Large intestine (tissue), 3 donors: ENCODE measurements at regions not wholly inside any gene's neighbourhood (a gene's known extent, or its start where the extent isn't known, plus 50 kb on each side); places are given as distances from the start of the nearest gene placed in this dataset.
A peak's percentile ranks its signal among the peaks of the same experiment; 100 is the strongest.

ENCODE experiments used
- DNase-seq, 2 donors: peaks; one replicate each; pipeline versions ENCODE4 v3.0.0 to v3.0.0-alpha.2; 2013
- H3K27ac ChIP-seq: one replicate; pipeline ENCODE4 v1.5.1; 2013; ENCODE audit warnings: low read length
- H3K27me3 ChIP-seq: 2 replicates; pipeline ENCODE4 v1.6.1; 2013; ENCODE audit warnings: low read length; ENCODE audit not compliant: control insufficient read depth, insufficient read depth
- H3K36me3 ChIP-seq: 2 replicates; pipeline ENCODE4 v1.6.1; 2013; ENCODE audit warnings: low read length; ENCODE audit not compliant: control insufficient read depth, insufficient read depth
- H3K4me1 ChIP-seq: one replicate; pipeline ENCODE4 v1.6.1; 2013; ENCODE audit warnings: low read length; ENCODE audit not compliant: control insufficient read depth, insufficient read depth
- H3K4me3 ChIP-seq: one replicate; pipeline ENCODE4 v1.5.1; 2013; ENCODE audit warnings: low read length
- H3K9me3 ChIP-seq: one replicate; pipeline ENCODE4 v1.6.1; 2013; ENCODE audit warnings: mild to moderate bottlenecking, low read depth, low read length, moderate library complexity; ENCODE audit not compliant: control insufficient read depth
- WGBS: methylation state at CpG from one replicate; pipeline ENCODE4 v1.1.5; 2013; ENCODE audit warnings: low lambda C conversion rate; ENCODE audit not compliant: insufficient coverage; 5-methylcytosine and 5-hydroxymethylcytosine counted together

DNA sequence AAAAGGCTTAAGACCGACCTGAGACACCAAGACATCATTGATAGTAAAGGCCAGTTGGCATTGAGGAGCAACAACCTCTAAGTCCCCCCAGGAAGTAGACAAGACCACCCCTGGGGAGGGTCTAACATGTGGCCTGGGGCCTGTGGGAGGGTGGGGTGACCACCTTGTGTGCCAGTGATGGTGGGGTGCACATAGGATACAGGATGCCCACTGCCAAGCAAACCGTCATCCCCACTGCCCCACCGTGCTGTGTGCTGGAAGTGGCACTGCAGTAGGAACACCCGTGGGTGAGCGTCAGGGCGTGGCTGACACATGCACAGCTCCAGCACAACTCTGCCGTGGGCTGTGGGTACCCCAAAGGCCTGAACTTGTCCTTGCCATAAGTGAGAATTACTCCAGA lies 84.3 kb upstream of the LGALSL start:
- no CpG with 5 or more reads among the region's 7 CpGs for WGBS
- Histone ChIP-seq H3K27ac (no peak overlapping the region), H3K4me3 (no peak overlapping the region), H3K4me1 (no peaks in the 10 kb centered on the region), H3K9me3 (no peaks in the 10 kb centered on the region), H3K36me3 (no peaks in the 10 kb centered on the region), H3K27me3 (no peaks in the 10 kb centered on the region)
- DNase-seq: no peak

DNA sequence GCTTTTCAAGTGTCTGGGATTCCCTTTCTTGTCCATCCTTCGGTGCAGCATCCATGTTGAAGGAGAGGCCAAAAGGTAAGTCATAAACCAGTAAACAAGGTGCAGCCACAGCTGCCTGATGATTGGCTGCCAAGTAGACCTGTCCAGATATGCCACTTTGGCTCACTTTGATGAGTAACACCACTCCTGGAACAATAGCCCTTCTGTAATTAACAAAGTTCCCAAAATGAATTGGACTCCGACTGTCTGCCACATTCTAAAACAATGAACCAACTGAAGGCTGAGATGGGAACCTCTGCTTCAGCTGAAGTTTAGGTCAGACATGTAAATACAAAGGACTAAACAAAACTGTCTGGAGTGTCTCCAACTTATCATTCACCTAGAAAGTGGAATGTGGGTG lies 82.2 kb upstream of the LGALSL start:
- Histone ChIP-seq H3K27me3 (no peaks in the 10 kb centered on the region), H3K4me3 (no peak overlapping the region), H3K36me3 (no peaks in the 10 kb centered on the region), H3K27ac (no peak overlapping the region), H3K9me3 (peaks cover 3% of the 10 kb centered on the region), H3K4me1 (no peaks in the 10 kb centered on the region)
- no peak for DNase-seq
- whole genome bisulfite sequencing: no CpG with 5 or more reads among the region's 2 CpGs

DNA sequence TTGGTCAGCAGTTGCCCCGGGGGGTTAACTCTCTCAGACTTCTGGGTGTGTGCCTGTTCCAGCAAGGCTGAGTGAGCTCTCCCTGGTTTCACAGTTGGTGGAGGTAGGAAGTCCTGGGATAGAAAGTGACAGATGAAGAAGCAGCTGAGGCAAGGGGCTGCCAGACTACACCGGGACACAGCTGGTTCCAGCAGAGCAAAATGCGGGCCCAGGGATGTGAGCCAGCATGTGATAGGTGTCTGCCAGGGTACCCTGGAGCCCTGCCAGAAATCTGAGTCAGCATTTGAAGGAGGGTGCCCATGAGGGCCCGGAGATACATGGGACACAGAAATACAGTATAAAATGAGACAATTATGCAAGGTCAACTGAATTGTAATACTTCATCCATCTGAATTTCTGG lies 79.3 kb upstream of the LGALSL start:
- peaks cover 3% of the 10 kb centered on the region for H3K9me3 ChIP-seq
- no peaks in the 10 kb centered on the region for H3K4me1 ChIP-seq
- no peak for DNase-seq
- H3K4me3 ChIP-seq: no peak overlapping the region
- H3K27me3 ChIP-seq: no peaks in the 10 kb centered on the region
- no peaks in the 10 kb centered on the region for H3K36me3 ChIP-seq
- H3K27ac ChIP-seq: no peak overlapping the region
- no CpG with 5 or more reads among the region's 4 CpGs for WGBS

DNA sequence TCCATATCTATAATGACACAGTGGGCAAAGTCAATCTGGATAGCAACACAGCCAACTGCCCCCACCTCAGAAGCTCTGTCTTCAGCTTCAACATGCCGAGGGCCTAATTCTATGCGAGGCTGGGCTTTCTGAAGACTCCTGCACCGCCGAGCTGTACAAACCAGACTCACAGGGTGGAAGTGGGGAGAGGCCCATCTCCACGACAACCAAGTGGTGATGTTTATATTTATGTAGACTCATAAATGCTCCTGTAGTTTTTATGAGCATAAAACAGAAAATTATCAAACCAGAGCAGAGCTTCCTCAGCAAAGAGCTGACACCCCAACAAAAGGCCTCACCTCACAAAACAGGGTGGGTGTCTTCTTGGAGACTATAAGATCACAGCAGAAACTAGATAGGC lies 77.0 kb upstream of the LGALSL start:
- Histone ChIP-seq H3K4me1 (no peaks in the 10 kb centered on the region), H3K27ac (no peak overlapping the region), H3K27me3 (no peaks in the 10 kb centered on the region), H3K4me3 (no peak overlapping the region), H3K36me3 (no peaks in the 10 kb centered on the region), H3K9me3 (peaks cover 3% of the 10 kb centered on the region)
- peak in 1 of 2 donors; percentile 55 for DNase-seq
- WGBS: no CpG with 5 or more reads among the region's 5 CpGs

DNA sequence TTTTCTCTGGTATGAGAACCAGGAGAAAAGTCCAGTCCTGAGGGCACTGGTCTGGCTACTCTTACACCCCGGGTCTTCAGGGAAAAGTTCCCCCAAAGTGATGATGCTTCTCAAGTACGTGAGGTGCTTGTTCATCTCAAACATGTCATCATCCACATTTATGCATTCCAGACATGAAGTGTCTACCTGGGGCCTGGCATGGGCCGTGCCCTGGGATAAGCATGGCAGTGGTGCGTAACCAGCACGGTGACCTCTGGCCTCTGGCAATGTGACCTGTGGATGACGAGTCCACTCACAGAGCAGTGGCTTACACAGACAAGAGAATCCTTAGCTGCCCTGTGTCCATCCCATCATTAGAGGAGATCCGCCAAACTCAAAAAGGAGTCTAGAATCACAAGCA lies 74.8 kb upstream of the LGALSL start:
- Histone ChIP-seq H3K27me3 (no peaks in the 10 kb centered on the region), H3K4me3 (no peak overlapping the region), H3K27ac (no peak overlapping the region), H3K4me1 (no peaks in the 10 kb centered on the region), H3K9me3 (peaks cover 3% of the 10 kb centered on the region), H3K36me3 (no peaks in the 10 kb centered on the region)
- DNase-seq: no peak
- WGBS: no CpG with 5 or more reads among the region's 7 CpGs

DNA sequence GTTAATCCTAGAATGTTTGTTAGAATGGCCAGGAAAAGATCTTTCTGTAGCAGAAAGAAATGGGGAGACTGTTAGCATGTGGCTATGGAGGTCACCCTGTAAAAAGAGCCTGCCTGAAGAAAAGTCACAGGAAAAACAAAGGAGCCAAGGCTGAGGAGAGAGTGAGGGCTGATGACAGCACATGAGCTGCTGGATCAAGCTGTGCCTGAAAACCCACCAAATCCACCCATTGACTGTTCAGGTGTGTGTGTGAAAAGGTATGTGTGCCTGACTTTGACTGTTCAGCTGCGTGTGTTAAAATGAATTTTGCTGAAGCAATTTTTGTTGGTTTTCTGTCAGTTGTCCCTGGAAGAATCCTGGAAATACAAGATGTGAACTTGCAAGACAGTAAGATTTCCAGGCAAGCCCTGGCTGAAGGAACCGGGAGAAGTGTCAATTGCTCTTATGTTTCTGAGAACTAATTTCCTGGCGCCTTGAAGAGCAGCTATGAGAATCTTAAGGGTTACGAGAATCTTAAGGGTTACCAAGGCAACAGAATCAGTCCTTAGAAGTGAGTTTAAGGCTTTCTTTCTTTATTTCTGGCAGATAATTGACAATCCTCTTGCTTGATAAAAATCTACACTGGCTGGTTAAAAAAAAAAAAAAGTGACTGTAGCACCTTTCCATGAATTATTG lies 73.0 kb upstream of the LGALSL start:
- no peak overlapping the region for H3K4me3 ChIP-seq
- no peak overlapping the region for H3K27ac ChIP-seq
- no CpG with 5 or more reads among the region's 4 CpGs for WGBS
- H3K36me3 ChIP-seq: no peaks in the 10 kb centered on the region
- no peaks in the 10 kb centered on the region for H3K27me3 ChIP-seq
- no peaks in the 10 kb centered on the region for H3K4me1 ChIP-seq
- no peaks in the 10 kb centered on the region for H3K9me3 ChIP-seq
- no peak for DNase-seq

DNA sequence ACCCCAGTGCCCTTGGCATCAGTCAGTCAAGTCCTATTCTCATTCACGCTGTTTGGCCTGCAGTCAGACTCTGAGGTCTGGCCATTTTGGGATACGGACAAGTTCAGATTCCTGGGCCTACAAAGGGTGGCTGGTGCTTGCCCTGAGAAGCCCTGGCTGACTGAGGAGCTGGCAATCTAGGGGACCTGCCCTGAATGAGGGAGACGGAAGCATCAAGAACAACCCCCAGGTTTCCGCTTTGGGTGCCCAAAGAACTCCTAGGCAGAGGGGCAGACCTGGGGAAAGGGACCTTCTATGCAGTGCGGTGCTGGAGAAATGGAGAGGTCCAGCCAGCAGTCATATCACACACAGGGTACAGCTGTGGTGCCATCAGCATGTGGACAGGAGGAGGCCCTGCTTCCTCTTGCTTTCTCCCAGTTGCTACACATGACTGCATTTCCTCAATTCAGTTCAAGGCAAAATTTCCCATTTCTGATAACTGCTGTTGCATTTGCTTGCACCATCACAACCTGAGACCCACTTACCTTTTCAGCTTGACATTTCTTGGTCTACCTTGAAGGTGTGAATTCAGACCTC lies 70.9 kb upstream of the LGALSL start:
- DNase-seq: no peak
- no peak overlapping the region for H3K27ac ChIP-seq
- no CpG with 5 or more reads among the region's 5 CpGs for whole genome bisulfite sequencing
- H3K4me3 ChIP-seq: no peak overlapping the region
- H3K36me3 ChIP-seq: no peaks in the 10 kb centered on the region
- no peaks in the 10 kb centered on the region for H3K4me1 ChIP-seq
- no peaks in the 10 kb centered on the region for H3K9me3 ChIP-seq
- no peaks in the 10 kb centered on the region for H3K27me3 ChIP-seq

DNA sequence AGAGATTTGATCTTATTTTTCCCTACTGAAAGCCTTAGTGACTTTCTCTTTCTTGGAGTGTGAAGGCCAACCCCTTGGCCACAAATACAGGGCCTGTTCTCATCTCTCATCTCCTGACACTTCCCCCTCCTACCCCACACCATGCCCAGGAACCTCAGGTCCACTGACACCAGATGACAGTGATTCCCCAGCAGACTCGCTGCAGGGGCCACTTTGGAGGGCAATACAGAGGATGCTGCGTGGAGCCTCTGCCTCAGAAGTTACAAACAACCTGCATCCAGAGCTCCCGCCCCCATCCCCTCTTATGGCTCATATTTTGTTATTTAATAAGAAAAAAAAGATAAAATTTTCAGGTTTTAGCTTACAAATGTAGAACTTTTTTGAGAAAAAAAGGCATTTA lies 70.1 kb upstream of the LGALSL start:
- no peaks in the 10 kb centered on the region for H3K36me3 ChIP-seq
- H3K4me3 ChIP-seq: no peak overlapping the region
- no peak overlapping the region for H3K27ac ChIP-seq
- DNase-seq: no peak
- H3K27me3 ChIP-seq: no peaks in the 10 kb centered on the region
- no peaks in the 10 kb centered on the region for H3K9me3 ChIP-seq
- no peaks in the 10 kb centered on the region for H3K4me1 ChIP-seq
- no CpG with 5 or more reads among the region's 3 CpGs for WGBS

DNA sequence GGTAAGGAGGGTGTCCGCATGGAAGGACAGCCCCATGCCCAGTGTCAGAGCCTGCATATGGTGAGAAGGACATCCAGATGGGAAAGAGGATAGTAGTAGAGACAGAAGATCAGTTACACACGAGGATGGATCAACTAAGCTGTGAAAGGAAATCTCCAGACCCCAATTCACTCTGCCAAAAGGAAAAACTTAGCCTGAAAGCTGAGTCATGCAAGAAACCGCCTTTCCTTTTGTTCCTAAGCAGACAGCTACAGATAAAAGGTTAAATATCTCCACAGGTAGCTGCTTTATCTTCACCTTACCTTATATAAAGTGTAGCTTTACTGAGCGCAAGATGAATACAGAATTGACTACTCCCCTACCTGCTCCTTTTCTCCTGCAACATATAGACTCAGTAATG lies 67.3 kb upstream of the LGALSL start:
- no peak for DNase-seq
- H3K36me3 ChIP-seq: no peaks in the 10 kb centered on the region
- WGBS: 31% methylated on average over 2 of the region's 4 CpGs

DNA sequence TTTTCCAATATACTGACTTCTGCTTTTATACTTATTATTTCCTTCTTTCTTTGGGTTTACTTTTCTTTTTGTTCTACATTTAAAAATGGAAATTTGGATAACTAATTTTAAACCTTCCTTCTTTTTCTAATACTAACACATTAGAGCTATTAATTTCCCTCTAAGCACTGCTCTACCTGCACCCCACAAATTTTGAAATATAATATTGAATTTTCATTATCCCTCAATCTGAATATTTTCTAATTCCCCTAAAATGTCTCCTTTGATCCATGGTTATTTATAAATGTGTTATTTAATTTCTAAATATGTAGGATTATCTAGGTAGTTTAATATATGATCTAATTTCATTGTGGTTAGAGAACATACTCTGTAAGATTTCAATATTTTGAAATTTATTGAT lies 63.4 kb upstream of the LGALSL start:
- H3K9me3 ChIP-seq: peaks cover 3% of the 10 kb centered on the region
- peak overlapping the region; percentile 90 for H3K27ac ChIP-seq
- no peak overlapping the region for H3K4me3 ChIP-seq
- H3K4me1 ChIP-seq: peaks cover 39% of the 10 kb centered on the region
- no peaks in the 10 kb centered on the region for H3K27me3 ChIP-seq
- DNase-seq: no peak
- no peaks in the 10 kb centered on the region for H3K36me3 ChIP-seq

More for the DNA sequence above, 67.3 kb upstream of the LGALSL start:
- no peak overlapping the region for H3K4me3 ChIP-seq
- H3K9me3 ChIP-seq: peaks cover 3% of the 10 kb centered on the region
- no peaks in the 10 kb centered on the region for H3K27me3 ChIP-seq
- H3K4me1 ChIP-seq: peaks cover 7% of the 10 kb centered on the region
- H3K27ac ChIP-seq: no peak overlapping the region

DNA sequence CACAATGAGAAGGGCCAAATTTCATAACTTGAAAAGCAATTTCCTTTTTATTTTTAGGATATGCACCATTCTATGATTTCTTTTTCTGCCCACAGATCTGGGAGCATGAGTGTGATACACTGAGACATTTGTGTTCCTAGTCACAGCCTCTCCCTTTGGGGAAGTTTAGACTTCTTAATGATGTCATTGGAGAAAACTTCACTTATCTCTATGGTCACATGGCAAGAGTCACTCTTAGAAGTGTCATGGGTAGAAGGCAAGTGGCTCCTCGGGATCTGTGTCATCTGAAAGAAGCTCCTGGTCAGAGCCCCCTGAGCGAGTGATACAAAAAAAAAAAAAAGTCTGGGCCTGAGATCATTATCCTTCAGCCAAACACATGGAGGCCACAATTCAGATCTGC lies 62.5 kb upstream of the LGALSL start:
- Histone ChIP-seq H3K9me3 (peaks cover 3% of the 10 kb centered on the region), H3K4me1 (peaks cover 40% of the 10 kb centered on the region), H3K27me3 (no peaks in the 10 kb centered on the region), H3K4me3 (no peak overlapping the region), H3K27ac (peak overlapping the region; percentile 90), H3K36me3 (no peaks in the 10 kb centered on the region)
- DNase-seq: peak; percentile 77 to 89
- no CpG with 5 or more reads among the region's 2 CpGs for WGBS
